K562 (cell line): ENCODE measurements at regions not wholly inside any gene's neighbourhood (a gene's known extent, or its start where the extent isn't known, plus 50 kb on each side); places are given as distances from the start of the nearest gene placed in this dataset.
A peak's percentile ranks its signal among the peaks of the same experiment; 100 is the strongest.

ENCODE experiments used
- ATAC-seq: fragments of 200-7000 bp; cut with Tn5 transposase; 3 replicates; pipeline ENCODE4 v1.9.1; 2020; ENCODE audit warnings: moderate library complexity
- BruUV-seq: library from RNA; stranded (reverse); fragments of 400-500 nt; replicated peaks from 2 replicates; lab custom pipeline; 2021; lab: Mats Ljungman, UMichigan
- CTCF ChIA-PET: fragments of 300-600 bp; formaldehyde crosslinking; extraction: SDS; loops from one replicate; lab custom pipeline; 2021; ENCODE audit warnings: low intra/inter-chr PET ratio; lab: Yijun Ruan, JAX
- POLR2A ChIA-PET: fragments of 300-600, 350-650 bp; sonication (Branson Sonifier 250); formaldehyde crosslinking; extraction: SDS; loops from one replicate; lab custom pipeline; 2021; ENCODE audit warnings: antibody characterized with exemption, inconsistent platforms; lab: Yijun Ruan, JAX
- DNase-seq, 4 experiments: peaks; one replicate each; pipeline versions ENCODE4 v3.0.0 to v3.0.0-alpha.2; 2011 to 2018; ENCODE audit warnings: low spot score in 3 of 4, mixed read lengths in 3 of 4; ENCODE audit errors: extremely low read depth in 1 of 4
- FAIRE-seq: peaks from 2 replicates; lab custom pipeline; 2011; peaks lifted over from hg19 to GRCh38; lab: Jason Lieb, UNC
- H2AFZ ChIP-seq: 2 replicates; pipeline ENCODE4 v1.6.0; 2011; ENCODE audit warnings: low read depth, low read length, control low read depth, inconsistent platforms
- H3K27ac ChIP-seq: fragments of 200-600 bp; 3 replicates; pipeline ENCODE4 v1.8.0; 2011; ENCODE audit warnings: low read depth, mild to moderate bottlenecking, control low read depth, inconsistent platforms, low read length, moderate library complexity, mixed read lengths; ENCODE audit errors: extremely low read depth
- H3K27me3 ChIP-seq, 2 experiments: fragments of 300-600 bp in 1 of 2; 2 replicates in 1 of 2; 3 replicates in 1 of 2; pipeline versions ENCODE4 v1.6.0 to v1.8.0; 2011; ENCODE audit warnings: inconsistent platforms in 2 of 2, low read length in 2 of 2, mild to moderate bottlenecking in 1 of 2, mixed read lengths in 1 of 2, moderate library complexity in 1 of 2; ENCODE audit not compliant: control insufficient read depth in 2 of 2, insufficient read depth in 2 of 2
- H3K36me3 ChIP-seq: fragments of 300-600 bp; 3 replicates; pipeline ENCODE4 v1.8.0; 2011; ENCODE audit warnings: mild to moderate bottlenecking, low read length, inconsistent platforms; ENCODE audit not compliant: control insufficient read depth, insufficient read depth
- H3K4me1 ChIP-seq, 2 experiments: fragments of 200-600 bp in 1 of 2; replicated peaks in 1 of 2; 2 replicates in 1 of 2; 3 replicates in 1 of 2; pipeline versions ENCODE4 v1.5.1 to v1.8.0; 2011; ENCODE audit warnings: inconsistent platforms in 2 of 2, low read length in 2 of 2, mild to moderate bottlenecking in 1 of 2, mixed read lengths in 1 of 2, moderate library complexity in 1 of 2; ENCODE audit not compliant: control insufficient read depth in 2 of 2, insufficient read depth in 2 of 2
- H3K4me2 ChIP-seq: 2 replicates; pipeline ENCODE4 v1.6.1; 2011; ENCODE audit warnings: low read length, control low read depth, inconsistent platforms, mixed read lengths; ENCODE audit not compliant: insufficient read depth
- H3K4me3 ChIP-seq: fragments of 200-600 bp; sonication (generic), shearing (Covaris generic); 2 replicates; pipeline ENCODE4 v1.5.1; 2016; ENCODE audit warnings: control low read depth, inconsistent platforms
- H3K79me2 ChIP-seq: fragments of 200-600 bp; 3 replicates; pipeline ENCODE4 v1.8.0; 2011; ENCODE audit warnings: low read length, inconsistent platforms; ENCODE audit not compliant: control insufficient read depth, insufficient read depth
- H3K9ac ChIP-seq, 2 experiments: 2 replicates each; pipeline versions ENCODE4 v1.6.0 to v1.6.1; 2011; ENCODE audit warnings: low read depth in 2 of 2, low read length in 2 of 2, control low read depth in 1 of 2, inconsistent platforms in 1 of 2, mild to moderate bottlenecking in 1 of 2, mixed read lengths in 1 of 2; ENCODE audit not compliant: insufficient read depth in 1 of 2
- H3K9me1 ChIP-seq: one replicate; pipeline ENCODE4 v1.6.0; 2011; ENCODE audit warnings: inconsistent platforms, mild to moderate bottlenecking, low read length, moderate library complexity; ENCODE audit not compliant: control insufficient read depth, insufficient read depth
- H3K9me3 ChIP-seq: replicated peaks from 2 replicates; pipeline ENCODE4 v1.5.1; 2011; ENCODE audit warnings: low read depth, low read length, inconsistent platforms; ENCODE audit not compliant: control insufficient read depth, insufficient read depth
- H4K20me1 ChIP-seq: replicated peaks from 2 replicates; pipeline ENCODE4 v1.6.1; 2011; ENCODE audit warnings: low read length, inconsistent platforms, mixed read lengths; ENCODE audit not compliant: control insufficient read depth, insufficient read depth
- ARID4B ChIP-seq: sonication (generic); formaldehyde crosslinking; IDR thresholded peaks from 2 replicates; pipeline ENCODE4 v1.8.0; 2022; ENCODE audit warnings: mild to moderate bottlenecking, missing genetic modification reagents
- BRF2 ChIP-seq: IDR thresholded peaks from 3 replicates; pipeline ENCODE4 v1.6.1; 2011; ENCODE audit warnings: borderline replicate concordance, mild to moderate bottlenecking; ENCODE audit not compliant: insufficient read length, insufficient read depth
- HDAC3 ChIP-seq: fragments of 450-650 bp; IDR thresholded peaks from 2 replicates; pipeline ENCODE4 v1.6.1; 2018; ENCODE audit warnings: borderline replicate concordance, mild to moderate bottlenecking, moderate library complexity; ENCODE audit not compliant: partially characterized antibody
- MTF1 ChIP-seq: fragments of 250-450 bp; sonication (Bioruptor Pico); IDR thresholded peaks from 2 replicates; pipeline ENCODE4 v1.9.0; 2021; ENCODE audit warnings: moderate library complexity, mild to moderate bottlenecking, inconsistent platforms, borderline replicate concordance
- NELFE ChIP-seq: IDR thresholded peaks from 2 replicates; pipeline ENCODE4 v1.6.1; 2011; ENCODE audit warnings: mild to moderate bottlenecking; ENCODE audit not compliant: insufficient read depth, insufficient read length
- NR1H2 ChIP-seq: sonication (generic); formaldehyde crosslinking; IDR thresholded peaks from 2 replicates; pipeline ENCODE4 v1.4.0; 2020; ENCODE audit warnings: mild to moderate bottlenecking, missing genetic modification reagents
- NR2C1 ChIP-seq, 2 experiments: fragments of 450-650 bp; IDR thresholded peaks; 2 replicates each; pipeline ENCODE4 v1.6.1; 2017; ENCODE audit warnings: mild to moderate bottlenecking in 2 of 2, antibody characterized with exemption in 1 of 2, inconsistent platforms in 1 of 2, missing compliant biosample characterization in 1 of 2, missing genetic modification characterization in 1 of 2
- POLR2AphosphoS5 ChIP-seq: IDR thresholded peaks from 2 replicates; pipeline ENCODE4 v1.6.1; 2011; ENCODE audit warnings: mild to moderate bottlenecking, low read depth, low read length, moderate library complexity; ENCODE audit not compliant: control insufficient read depth, insufficient read depth
- SMAD4 ChIP-seq: fragments of 250-450 bp; sonication (Bioruptor Pico); conservative IDR thresholded peaks from 2 replicates; pipeline ENCODE4 v1.8.0; 2021; ENCODE audit warnings: inconsistent platforms, mild to moderate bottlenecking, moderate library complexity
- SPI1 ChIP-seq: IDR thresholded peaks from 2 replicates; pipeline ENCODE4 v1.6.1; 2011; ENCODE audit warnings: low read depth, low read length, control low read depth, borderline replicate concordance
- WGBS: fragments of 100-300 bp; shearing (Covaris generic); methylation state at CpG from one replicate; pipeline ENCODE4 v1.1.6; 2016; ENCODE audit warnings: low coverage, mixed read lengths; ENCODE audit not compliant: insufficient coverage; ENCODE audit errors: missing lambda C conversion rate; 5-methylcytosine and 5-hydroxymethylcytosine counted together
- in situ Hi-C: fragments of 300-500 bp; cut with MboI; formaldehyde crosslinking; loops from 4 replicates; pipeline ENCODE4 v1.15.0; 2018; ENCODE audit warnings: inconsistent platforms, mixed read lengths
- intact Hi-C: fragments of 100-400 bp; cut with micrococcal nuclease; formaldehyde crosslinking; loops from 2 replicates; pipeline ENCODE4 v1.14.2; 2022

GRCh38 chr10:107894516-107894915, 730.0 kb upstream of the SORCS1 start:
- in situ Hi-C loops: no loop called here
- no peak overlapping the region for H3K4me2 ChIP-seq
- H3K9me3 ChIP-seq: no peaks in the 10 kb centered on the region
- H4K20me1 ChIP-seq: no peaks in the 10 kb centered on the region
- CTCF ChIA-PET: no interaction called here
- TF ChIP-seq MTF1 (CRISPR knock-in tag) (no peak), NELFE (no peak), BRF2 (no peak), NR1H2 (no peak), HDAC3 (no peak), SMAD4 (CRISPR knock-in tag) (no peak), ARID4B (CRISPR knock-in tag) (no peak), POLR2AphosphoS5 (no peak), SPI1 (no peak), NR2C1 (IDR thresholded peaks at IDR 0.05) (no peak), NR2C1 (tag; IDR thresholded peaks at IDR 0.05) (no peak)
- TF ChIP-seq, all 486 proteins: peak for 0
- no peaks in the 10 kb centered on the region for H3K36me3 ChIP-seq
- ATAC-seq (no peak), FAIRE-seq (peak; percentile 51), DNase-seq (no peak)
- WGBS: 2% methylated on average over 4 of the region's 4 CpGs
- no peaks in the 10 kb centered on the region for H3K4me1 ChIP-seq
- no peaks in the 10 kb centered on the region for H3K9me1 ChIP-seq
- POLR2A ChIA-PET: no interaction called here
- H3K79me2 ChIP-seq: no peaks in the 10 kb centered on the region
- H3K4me3 ChIP-seq: no peak overlapping the region
- intact Hi-C loops: no loop called here
- BruUV-seq: no TSS peak
- no peak overlapping the region for H3K9ac ChIP-seq
- H3K27ac ChIP-seq: no peak overlapping the region
- H2AFZ ChIP-seq: no peak overlapping the region
- H3K27me3 ChIP-seq: no peaks in the 10 kb centered on the region
